GM21423 (cell line): ENCODE measurements at regions not wholly inside any gene's neighbourhood (a gene's known extent, or its start where the extent isn't known, plus 50 kb on each side); places are given as distances from the start of the nearest gene placed in this dataset.
"Not testable (repeated sequence)": the region's sequence is repeated elsewhere in the genome, so short reads cannot be mapped to it uniquely, and the experiment has no call there.

Experiments
- ATAC-seq: cut with Tn5 transposase; IDR thresholded peaks from one replicate; pipeline ENCODE4 v1.9.1; 2021; ENCODE audit warnings: mild to moderate bottlenecking, moderate library complexity; ENCODE audit not compliant: unreplicated experiment

DNA sequence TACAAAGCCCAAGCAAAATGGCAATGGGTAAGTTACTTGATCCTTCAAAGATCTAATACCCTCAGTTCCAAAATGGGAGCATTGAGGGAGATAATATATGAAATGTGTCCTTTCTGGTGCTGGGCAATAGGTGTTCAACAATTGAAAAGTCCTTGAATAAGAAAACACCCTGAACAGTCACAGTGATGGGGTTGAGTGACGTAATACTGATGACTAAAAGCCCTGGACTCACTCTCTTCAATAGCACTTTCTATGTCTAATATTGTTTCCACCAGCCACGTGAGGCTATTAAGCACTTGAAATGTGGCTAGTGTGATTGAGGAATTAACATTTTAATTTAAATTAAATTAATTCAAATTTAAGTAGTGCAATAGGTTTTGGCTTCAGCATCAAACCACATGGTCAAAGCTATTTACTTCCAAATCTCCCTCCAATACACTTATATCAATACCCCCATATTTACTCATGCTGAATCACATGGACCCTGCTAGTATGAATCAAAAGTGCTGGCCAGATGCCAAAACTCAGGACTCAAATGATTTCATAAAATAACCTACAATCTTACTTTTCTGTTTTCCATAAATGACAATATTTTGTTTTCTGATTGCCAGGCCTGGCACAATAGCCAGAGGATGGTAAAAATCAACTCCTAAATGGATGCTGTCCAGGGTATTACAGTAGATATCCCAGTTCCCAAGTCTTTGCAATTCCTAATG, 516.2 kb downstream of the HAPSTR1 start:
- ATAC-seq: no peak

- ATAC-seq: no peak
These were observed 519.3 kb downstream of the HAPSTR1 start for GRCh38 chr16:9610727-9611126.

- ATAC-seq: no peak
These were observed 520.8 kb downstream of the HAPSTR1 start for GRCh38 chr16:9612267-9612666.

DNA sequence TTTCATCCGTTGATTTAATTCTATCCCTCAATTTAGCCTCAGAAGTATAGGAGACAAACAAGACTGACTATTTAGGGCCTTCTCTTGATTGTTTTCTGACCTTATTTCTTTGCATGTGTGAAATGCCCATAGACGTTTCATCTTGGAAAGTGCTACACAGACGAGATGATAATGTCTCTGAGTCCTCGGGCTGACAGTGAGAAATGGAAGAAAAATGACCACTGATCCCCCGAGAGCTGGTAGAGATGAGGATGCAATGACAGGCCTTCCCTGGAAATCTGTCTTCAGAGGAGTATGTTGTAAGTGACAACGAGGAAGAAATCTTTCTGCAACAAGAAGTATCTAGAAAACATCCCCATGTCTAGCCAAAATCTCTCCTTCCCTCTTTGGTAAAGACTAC, 522.9 kb downstream of the HAPSTR1 start:
- no peak for ATAC-seq

- no peak for ATAC-seq
These were observed 530.8 kb downstream of the HAPSTR1 start for GRCh38 chr16:9622268-9622667.

DNA sequence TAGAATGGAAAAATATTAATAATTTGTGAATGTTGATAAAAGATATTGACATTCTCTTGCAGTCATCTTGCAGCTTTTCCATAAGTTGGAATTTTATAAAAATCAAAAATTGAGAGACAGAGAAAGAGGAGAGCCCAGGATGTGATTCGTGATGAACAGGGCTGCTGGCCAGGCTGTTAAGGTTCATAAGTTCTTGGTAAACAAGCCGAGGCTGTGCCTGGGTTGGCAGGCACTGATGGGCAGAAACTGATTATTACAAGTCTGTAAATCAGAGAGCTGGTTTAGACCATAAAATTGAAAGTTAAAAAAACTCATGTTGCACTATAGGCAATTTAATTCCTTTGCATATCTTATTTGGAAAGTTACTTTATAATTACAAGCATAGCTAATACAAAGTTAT, 533.7 kb downstream of the HAPSTR1 start:
- ATAC-seq: no peak

GRCh38 chr16:9627427-9627826, 536.0 kb downstream of the HAPSTR1 start:
- ATAC-seq: no peak

DNA sequence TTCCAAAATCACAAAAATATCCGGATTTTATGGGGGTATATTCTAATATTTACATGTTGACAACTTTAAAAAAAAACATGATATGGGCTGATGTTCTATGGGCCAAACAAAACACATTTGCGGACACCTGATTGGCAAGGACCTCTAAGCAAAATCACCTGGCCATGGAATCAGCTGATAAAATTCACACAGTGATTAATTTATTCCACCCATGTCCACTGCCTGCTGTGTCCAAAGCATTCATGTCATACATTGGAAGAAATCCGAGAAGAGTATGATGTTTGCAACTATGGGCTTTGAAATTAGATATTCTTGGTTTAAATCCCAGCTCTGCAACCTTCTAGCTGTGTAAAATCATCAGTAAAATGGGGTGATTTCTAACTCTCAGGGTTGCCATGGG, 538.7 kb downstream of the HAPSTR1 start:
- ATAC-seq: no peak

DNA sequence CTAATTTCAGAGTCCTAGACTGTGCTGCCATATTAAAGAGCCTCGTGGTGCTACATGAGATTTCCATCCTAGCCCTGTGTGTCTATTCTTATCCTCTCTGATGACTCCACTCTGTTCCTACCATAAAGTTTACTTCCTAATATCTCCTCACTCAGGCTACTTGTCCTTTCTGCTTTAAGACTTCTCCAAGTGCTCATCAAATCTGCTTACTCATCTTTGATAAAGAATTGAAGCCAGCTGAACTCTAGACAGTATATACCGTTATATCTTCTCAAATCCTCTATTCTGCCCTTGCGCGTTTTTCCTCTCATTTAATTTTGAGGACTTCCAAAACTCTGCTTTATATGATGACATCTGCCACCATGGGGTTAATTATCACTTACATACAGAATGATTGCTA, 539.5 kb downstream of the HAPSTR1 start:
- no peak for ATAC-seq

DNA sequence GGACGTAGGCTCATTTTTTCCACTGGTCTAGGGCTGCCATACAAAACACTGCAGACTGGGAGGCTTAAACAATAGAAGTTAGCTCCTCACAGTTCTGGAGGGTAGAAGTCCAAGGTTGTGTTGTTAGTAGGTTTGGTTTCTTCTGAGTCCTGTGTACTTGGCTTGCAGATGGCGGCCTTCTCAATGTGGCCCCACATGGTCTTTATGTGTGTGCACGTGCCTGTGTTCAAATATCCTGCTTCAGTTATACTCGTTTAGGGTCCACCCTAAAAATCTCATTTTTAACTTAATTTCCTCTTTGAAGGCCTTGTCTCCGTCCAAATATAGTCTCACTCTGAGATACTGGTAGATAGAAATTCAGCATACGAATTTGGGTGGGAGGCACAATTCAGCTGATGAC, 542.4 kb downstream of the HAPSTR1 start:
- no peak for ATAC-seq

DNA sequence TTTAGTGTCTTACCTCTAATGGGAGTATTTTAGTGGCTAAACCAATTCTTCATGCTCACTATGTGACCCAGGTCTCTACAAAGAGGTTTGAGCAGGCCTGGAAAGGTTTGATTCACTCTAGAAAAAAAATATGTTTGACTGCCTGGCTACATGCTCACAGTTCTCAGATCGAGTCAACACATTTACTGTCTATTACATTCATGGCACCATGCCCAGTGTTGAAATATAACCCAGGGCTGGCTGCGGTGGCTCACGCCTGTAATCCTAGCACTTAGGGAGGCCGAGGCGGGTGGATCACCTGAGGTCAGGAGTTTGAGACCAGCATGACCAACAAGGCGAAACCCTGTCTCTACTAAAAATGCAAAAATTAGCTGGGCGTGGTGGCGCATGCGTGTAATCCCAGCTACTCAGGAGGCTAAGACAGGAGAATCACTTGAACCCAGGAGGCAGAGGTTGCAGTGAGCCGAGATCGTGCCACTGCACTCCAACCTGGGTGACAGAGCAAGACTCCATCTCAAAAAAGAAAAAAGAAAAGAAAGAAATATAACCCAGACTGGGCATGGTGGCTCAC, 543.8 kb downstream of the HAPSTR1 start:
- ATAC-seq: not testable (repeated sequence)

- no peak for ATAC-seq
These were observed 538.0 kb downstream of the GRIN2A start for GRCh38 chr16:9644258-9644657.

DNA sequence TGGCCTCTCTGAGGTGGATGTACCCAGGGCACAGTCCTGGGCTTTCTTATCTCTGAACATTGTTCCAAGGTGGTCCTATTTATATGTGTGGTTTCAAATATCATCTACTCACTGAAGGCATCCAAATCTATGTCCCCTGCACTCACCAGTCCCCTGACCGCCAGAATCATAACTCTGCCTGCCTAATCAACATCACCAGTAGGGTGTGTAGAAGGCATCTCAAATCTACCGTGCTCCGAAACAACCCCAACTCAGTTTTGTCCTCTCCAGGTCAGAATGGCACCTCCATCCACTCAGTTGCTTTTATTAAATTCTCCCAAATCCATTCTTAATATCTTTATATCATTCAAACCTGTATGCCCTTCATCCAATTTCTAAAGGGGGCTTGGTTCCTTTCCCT, 536.3 kb downstream of the GRIN2A start:
- ATAC-seq: no peak

- ATAC-seq: no peak
These were observed 534.1 kb downstream of the GRIN2A start for GRCh38 chr16:9647981-9648701.

DNA sequence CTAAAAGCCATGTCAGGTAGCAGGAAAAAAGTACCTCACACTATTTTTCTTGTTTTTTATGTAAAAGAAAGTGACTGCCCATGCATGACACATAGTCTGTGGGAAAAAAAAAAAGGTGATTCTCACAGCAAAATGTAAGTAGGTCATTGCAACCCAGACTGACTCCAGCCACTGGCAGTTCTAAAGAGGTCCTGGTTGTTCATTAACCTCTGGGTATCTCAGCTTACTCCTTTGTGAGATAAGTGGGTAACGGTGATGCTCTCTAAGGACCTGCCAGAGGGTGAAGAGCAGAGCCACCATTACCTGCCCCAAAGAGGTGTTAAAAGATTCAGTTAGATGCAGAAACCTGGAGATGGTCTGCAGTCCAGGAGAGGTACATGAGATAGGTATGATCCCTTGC, 531.9 kb downstream of the GRIN2A start:
- ATAC-seq: no peak

DNA sequence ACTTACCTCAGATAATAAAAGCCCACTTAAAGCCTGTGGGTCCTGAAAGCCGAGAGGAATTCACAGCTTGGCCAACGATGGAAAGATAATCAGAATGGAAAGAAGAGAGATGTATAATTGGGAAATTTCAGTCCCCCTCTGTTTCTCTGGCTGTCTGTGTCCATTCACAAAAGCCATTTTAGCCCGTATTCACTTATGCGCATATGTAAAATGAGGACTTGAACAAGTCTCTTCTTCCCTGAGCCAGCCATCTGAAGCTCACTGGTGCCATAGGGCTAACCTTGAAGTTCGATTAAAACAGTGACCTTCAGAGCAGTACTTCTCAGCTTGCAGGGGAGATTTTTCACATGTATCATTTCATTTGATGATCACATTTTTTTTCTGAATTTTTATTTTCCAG, 527.2 kb downstream of the GRIN2A start:
- ATAC-seq: no peak

DNA sequence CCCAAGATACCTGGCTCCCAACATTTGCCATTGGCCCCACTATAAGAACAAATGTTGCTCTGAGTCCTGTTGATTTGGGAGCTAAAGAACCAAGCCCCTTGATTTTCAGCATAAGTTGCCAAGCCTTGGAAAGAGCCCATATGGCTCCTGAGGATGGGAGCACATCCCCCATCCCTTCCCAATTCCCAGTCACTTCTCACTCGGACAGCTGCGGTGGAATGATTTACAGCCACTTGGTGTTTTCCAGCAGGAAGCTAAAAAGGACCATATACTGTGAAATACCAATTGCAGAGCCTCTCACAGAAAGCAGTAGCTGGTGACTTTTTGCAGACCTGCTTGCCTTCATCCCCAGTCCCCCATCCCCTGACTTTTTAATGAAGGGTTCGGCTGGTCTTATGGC, 524.6 kb downstream of the GRIN2A start:
- no peak for ATAC-seq

DNA sequence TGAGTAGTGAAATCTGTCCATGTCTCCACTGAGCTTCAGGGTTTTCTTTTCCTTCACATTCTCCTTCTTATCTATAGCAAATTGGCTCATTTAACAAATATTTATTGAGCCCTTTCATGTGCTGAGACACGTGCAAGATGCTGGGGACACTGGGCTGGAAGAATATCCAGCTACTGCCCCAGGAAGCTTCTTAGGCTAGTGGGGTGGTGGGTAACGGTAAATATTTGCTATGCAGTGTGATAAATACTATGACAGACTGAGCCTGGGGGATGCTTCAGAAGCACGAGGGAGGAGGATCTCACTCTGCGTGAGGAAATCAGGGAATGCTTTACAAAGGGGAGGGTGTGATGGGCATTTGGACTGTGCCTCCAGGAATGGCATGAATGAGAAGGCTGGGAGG, 524.1 kb downstream of the GRIN2A start:
- ATAC-seq: no peak

GRCh38 chr16:9658586-9658985, 523.6 kb downstream of the GRIN2A start:
- ATAC-seq: no peak

- no peak for ATAC-seq
These were observed 521.3 kb downstream of the GRIN2A start for GRCh38 chr16:9660898-9661297.

DNA sequence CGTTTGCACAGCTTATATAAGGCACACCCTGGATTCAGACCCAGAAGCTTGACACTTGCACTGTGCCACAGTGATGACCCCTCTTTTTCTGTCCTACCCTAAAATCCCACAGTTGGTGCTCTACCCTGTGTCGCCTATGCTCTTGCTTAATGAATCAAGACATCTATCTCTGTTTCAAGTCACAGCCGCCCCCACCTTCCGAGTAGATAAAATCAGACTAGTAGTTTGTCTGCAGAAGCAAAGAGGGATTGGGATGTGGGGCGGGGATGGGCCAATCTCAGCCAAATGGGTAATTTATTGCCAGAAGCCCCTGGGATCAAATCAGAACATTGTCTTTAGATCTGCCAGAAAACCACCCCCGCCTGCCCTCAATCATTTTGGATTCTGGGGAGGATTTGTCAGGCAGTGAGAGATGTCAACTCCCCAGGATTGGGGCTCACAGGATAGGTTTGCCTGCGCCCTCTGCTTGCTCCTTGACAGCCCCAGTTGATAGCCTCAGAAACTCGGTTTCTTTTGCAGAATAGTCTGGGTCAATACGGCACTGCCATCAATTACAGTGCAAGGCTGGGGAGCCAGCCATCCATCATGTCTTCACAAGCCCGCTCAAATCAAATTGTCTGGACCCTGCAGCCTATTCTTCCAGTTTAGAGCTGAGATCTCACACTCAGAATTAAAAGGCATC, 520.8 kb downstream of the GRIN2A start:
- no peak for ATAC-seq

- no peak for ATAC-seq
These were observed 518.6 kb downstream of the GRIN2A start for GRCh38 chr16:9663588-9663987.
